Heart left ventricle (tissue), 16 donors: ENCODE measurements at regions not wholly inside any gene's neighbourhood (a gene's known extent, or its start where the extent isn't known, plus 50 kb on each side); places are given as distances from the start of the nearest gene placed in this dataset.

ENCODE experiments used
- ATAC-seq, 4 donors: fragments of 200-7000 bp; cut with Tn5 transposase; one replicate each; pipeline ENCODE4 v1.9.1; 2020 to 2022; ENCODE audit warnings: moderate library complexity in 4 of 4, mild to moderate bottlenecking in 3 of 4, moderate number of reproducible peaks in 1 of 4
- DNase-seq, 5 donors: peaks; one replicate each; pipeline ENCODE4 v3.0.0-alpha.2; 2020
- H3K27ac ChIP-seq, 12 donors: fragments of 200-600 bp; sonication (generic) in 4 of 12; one replicate each; pipeline versions ENCODE4 v1.5.0 to v1.8.0; 2016 to 2022; ENCODE audit warnings: mild to moderate bottlenecking in 2 of 12
- H3K27me3 ChIP-seq, 9 donors: fragments of 200-600 bp; sonication (generic) in 2 of 9; one replicate each; pipeline versions ENCODE4 v1.5.1 to v1.8.0; 2016 to 2022; ENCODE audit warnings: mild to moderate bottlenecking in 3 of 9
- H3K36me3 ChIP-seq, 9 donors: fragments of 200-600 bp; sonication (generic) in 2 of 9; one replicate each; pipeline versions ENCODE4 v1.5.0 to v1.8.0; 2018 to 2022; ENCODE audit warnings: mild to moderate bottlenecking in 2 of 9
- H3K4me1 ChIP-seq, 12 donors: fragments of 200-600 bp; sonication (generic) in 4 of 12; one replicate each; pipeline versions ENCODE4 v1.5.0 to v1.8.0; 2016 to 2022; ENCODE audit warnings: mild to moderate bottlenecking in 3 of 12
- H3K4me3 ChIP-seq, 12 donors: fragments of 200-600 bp; sonication (generic) in 4 of 12; one replicate each; pipeline versions ENCODE4 v1.5.0 to v1.8.0; 2017 to 2022; ENCODE audit warnings: mild to moderate bottlenecking in 9 of 12, moderate library complexity in 4 of 12
- H3K9me3 ChIP-seq, 12 donors: fragments of 200-600 bp; sonication (generic) in 4 of 12; one replicate each; pipeline versions ENCODE4 v1.5.0 to v1.8.0; 2016 to 2022; ENCODE audit warnings: mild to moderate bottlenecking in 1 of 12
- POLR2A ChIP-seq, 2 donors: fragments of 450-650 bp; IDR thresholded peaks; one replicate each; pipeline ENCODE4 v1.6.1; 2017; ENCODE audit warnings: antibody characterized with exemption in 2 of 2, mild to moderate bottlenecking in 2 of 2, moderate library complexity in 2 of 2
- WGBS, 4 donors: extraction: QIAGEN DNeasy Blood & Tissue Kit in 2 of 4; methylation state at CpG; one replicate each; pipeline versions ENCODE4 v1.1.5 to v1.1.7; 2013 to 2018; 5-methylcytosine and 5-hydroxymethylcytosine counted together
- intact Hi-C, 10 donors: fragments of 100-400 bp; cut with DNase I; formaldehyde crosslinking; loops; one replicate each; pipeline versions ENCODE4 v1.11.1 to v1.14.2; 2022
- TF ChIP-seq, protein P1 (sequence below), 12 donors: fragments of 200-600 bp; sonication (generic) in 4 of 12; IDR thresholded peaks; one replicate each; pipeline versions ENCODE4 v1.5.0 to v1.8.0; 2018 to 2022; ENCODE audit warnings: antibody characterized with exemption in 12 of 12, mild to moderate bottlenecking in 5 of 12
- donor health status: ischemic (EF 13 %, LVEDD 7.1; RV severe dilation, severe dysfunction).
- donor health status: healthy with polysubstance abuse.
- donor health status: DM: no; HTN: yes; CAD: no.
- donor health status: DM: no; HTN: no; CAD: no.
- donor health status: ischemic (EF 25% LVEDD 6.9; RV normal size, moderate dysfunction).
- donor health status: ischemic (EF 25% LVEDD 5.7; RV mildly dilated, moderate dysfunction).
- donor health status: healthy.
- donor health status: DM: yes; HTN: yes; CAD: no.
- donor health status: ischemic (EF 35%, LVEDD 5.7; RV mildly dilated, moderate dysfunction).
- donor health status: nonischemic (EF 11% LVEDD 7.7; RV severe dilation, severe dysfunction).
- donor health status: DM: yes; HTN: yes; CAD: no.
- donor health status: PGD.
- donor health status: ischemic (EF 29% LVEDD 5.4; RV normal size, mild dysfunction).
- donor health status: nonischemic (EF 23%, LVEDD 6.1; RV moderate dilation, normal function).

DNA sequence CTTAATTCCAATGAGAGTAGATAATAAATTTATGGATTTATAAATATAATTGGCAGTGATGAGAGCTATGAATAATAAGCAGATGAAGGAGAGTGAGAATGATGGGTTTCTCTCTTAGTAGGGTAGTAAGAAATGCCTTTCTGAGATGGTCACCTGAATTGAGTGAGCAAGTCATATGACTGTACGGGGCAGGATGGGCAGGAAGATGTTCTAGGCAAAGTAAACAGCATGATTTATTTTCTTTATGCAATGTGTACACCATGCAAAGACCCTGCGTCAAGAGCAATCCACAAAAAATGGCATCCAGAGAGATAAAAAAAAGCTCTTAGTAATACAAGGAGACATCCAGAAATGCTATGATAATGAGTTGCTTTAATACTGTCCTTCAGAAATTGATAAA is 409.9 kb downstream of the HLX start:
- Histone ChIP-seq H3K36me3 (no peaks in the 10 kb centered on the region), H3K4me1 (peaks cover 0 to 2% (median 0%) of the 10 kb centered on the region in 12 donors), H3K9me3 (no peaks in the 10 kb centered on the region), H3K27ac (no peak overlapping the region), H3K4me3 (no peak overlapping the region), H3K27me3 (no peaks in the 10 kb centered on the region)
- intact Hi-C loops, result no loop called here
- no peak for TF ChIP-seq POLR2A (IDR thresholded peaks at IDR 0.05)
- WGBS, 4 donors, result 86 to 94% (median 89%) methylated on average over 2 of the region's 2 CpGs
- DNase-seq, result no peak
- no peak for ATAC-seq

DNA sequence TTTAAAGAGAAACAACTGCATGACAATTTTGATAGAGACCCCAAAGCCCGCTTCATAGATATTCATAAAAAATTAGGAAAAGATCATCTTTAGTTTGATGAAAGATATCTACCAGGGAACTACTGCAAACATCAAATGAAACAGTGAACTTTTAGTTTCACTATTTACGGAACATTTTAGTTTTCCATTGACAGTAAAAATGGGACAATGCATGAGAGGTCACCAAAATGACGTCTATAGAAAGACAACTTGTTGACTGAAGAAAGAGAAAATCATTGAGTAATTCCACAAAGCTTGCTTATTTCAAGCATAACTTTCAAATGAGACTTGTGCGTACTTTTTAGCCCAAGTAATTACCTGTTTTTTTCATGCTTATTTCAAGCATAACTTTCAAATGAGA is 411.4 kb downstream of the HLX start:
- Histone ChIP-seq H3K9me3 (no peaks in the 10 kb centered on the region), H3K36me3 (no peaks in the 10 kb centered on the region), H3K27ac (no peak overlapping the region), H3K27me3 (no peaks in the 10 kb centered on the region), H3K4me1 (no peaks in the 10 kb centered on the region), H3K4me3 (no peak overlapping the region)
- intact Hi-C loops, result no loop called here
- TF ChIP-seq, protein P1, sequence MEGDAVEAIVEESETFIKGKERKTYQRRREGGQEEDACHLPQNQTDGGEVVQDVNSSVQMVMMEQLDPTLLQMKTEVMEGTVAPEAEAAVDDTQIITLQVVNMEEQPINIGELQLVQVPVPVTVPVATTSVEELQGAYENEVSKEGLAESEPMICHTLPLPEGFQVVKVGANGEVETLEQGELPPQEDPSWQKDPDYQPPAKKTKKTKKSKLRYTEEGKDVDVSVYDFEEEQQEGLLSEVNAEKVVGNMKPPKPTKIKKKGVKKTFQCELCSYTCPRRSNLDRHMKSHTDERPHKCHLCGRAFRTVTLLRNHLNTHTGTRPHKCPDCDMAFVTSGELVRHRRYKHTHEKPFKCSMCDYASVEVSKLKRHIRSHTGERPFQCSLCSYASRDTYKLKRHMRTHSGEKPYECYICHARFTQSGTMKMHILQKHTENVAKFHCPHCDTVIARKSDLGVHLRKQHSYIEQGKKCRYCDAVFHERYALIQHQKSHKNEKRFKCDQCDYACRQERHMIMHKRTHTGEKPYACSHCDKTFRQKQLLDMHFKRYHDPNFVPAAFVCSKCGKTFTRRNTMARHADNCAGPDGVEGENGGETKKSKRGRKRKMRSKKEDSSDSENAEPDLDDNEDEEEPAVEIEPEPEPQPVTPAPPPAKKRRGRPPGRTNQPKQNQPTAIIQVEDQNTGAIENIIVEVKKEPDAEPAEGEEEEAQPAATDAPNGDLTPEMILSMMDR (IDR thresholded peaks at IDR 0.05), result no peak
- no peak for TF ChIP-seq POLR2A (IDR thresholded peaks at IDR 0.05)
- ATAC-seq (no peak), DNase-seq (no peak)
- WGBS, 4 donors, result 75 to 88% (median 87%) methylated on average over 4 of the region's 4 CpGs

- DNase-seq (no peak), ATAC-seq (no peak)
- Histone ChIP-seq H3K4me1 (no peaks in the 10 kb centered on the region), H3K4me3 (no peak overlapping the region), H3K27ac (no peak overlapping the region), H3K36me3 (no peaks in the 10 kb centered on the region), H3K27me3 (no peaks in the 10 kb centered on the region), H3K9me3 (no peaks in the 10 kb centered on the region)
- intact Hi-C loops, result no loop called here
- WGBS, 4 donors, result 74 to 85% (median 76%) methylated on average over 5 of the region's 5 CpGs
- TF ChIP-seq, protein P1 (IDR thresholded peaks at IDR 0.05), result no peak
These were observed 411.9 kb downstream of the HLX start for GRCh38 chr1:221291113-221291512.

- no peak overlapping the region for H3K27ac ChIP-seq
- no peaks in the 10 kb centered on the region for H3K36me3 ChIP-seq
- WGBS, 4 donors, result 81 to 94% (median 89%) methylated on average over 8 of the region's 8 CpGs
- TF ChIP-seq, protein P1 (IDR thresholded peaks at IDR 0.05), result no peak
- no peak for TF ChIP-seq POLR2A (IDR thresholded peaks at IDR 0.05)
- H3K9me3 ChIP-seq, result no peaks in the 10 kb centered on the region
- no peak overlapping the region for H3K4me3 ChIP-seq
- H3K4me1 ChIP-seq, result no peaks in the 10 kb centered on the region
- no peak for ATAC-seq
- DNase-seq, result no peak
- no peaks in the 10 kb centered on the region for H3K27me3 ChIP-seq
- intact Hi-C loops, result no loop called here
These were observed 413.4 kb downstream of the HLX start for GRCh38 chr1:221292652-221293051.

- Histone ChIP-seq H3K4me3 (no peak overlapping the region), H3K36me3 (no peaks in the 10 kb centered on the region), H3K9me3 (no peaks in the 10 kb centered on the region), H3K27ac (no peak overlapping the region), H3K4me1 (no peaks in the 10 kb centered on the region), H3K27me3 (no peaks in the 10 kb centered on the region)
- WGBS, 4 donors, result 93 to 99% (median 96%) methylated on average over 2 of the region's 2 CpGs
- TF ChIP-seq, protein P1 (IDR thresholded peaks at IDR 0.05), result no peak
- no peak for TF ChIP-seq POLR2A (IDR thresholded peaks at IDR 0.05)
- ATAC-seq (no peak), DNase-seq (no peak)
- intact Hi-C loops, result no loop called here
These were observed 415.0 kb downstream of the HLX start for GRCh38 chr1:221294242-221294641.
